NCI-H187 (cell line): ENCODE measurements at regions not wholly inside any gene's neighbourhood (a gene's known extent, or its start where the extent isn't known, plus 50 kb on each side); places are given as distances from the start of the nearest gene placed in this dataset.

Source experiments
- DNase-seq, 2 experiments: peaks; one replicate each; lab custom pipeline; 2025; lab: John Stamatoyannopoulos, UW

DNA sequence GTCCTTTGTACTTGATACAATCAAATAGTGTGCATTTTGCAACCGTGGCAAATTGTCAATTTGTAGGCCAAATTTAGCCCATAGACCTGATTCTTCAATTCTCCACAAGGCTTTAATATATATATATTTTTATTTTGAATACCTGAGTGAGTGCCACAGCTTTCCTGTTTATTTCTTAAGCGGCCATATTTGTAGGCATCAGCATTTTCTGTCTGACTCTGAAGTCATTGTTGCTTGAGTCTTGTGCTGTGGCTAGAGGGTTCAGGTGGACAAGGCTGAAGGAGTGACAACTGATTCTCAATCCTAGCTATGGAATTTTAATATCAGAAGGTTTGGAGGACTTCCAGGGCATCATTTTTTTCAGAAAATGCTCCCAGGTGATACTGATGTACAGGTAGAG, 75.6 kb upstream of the NAALADL2 start:
- DNase-seq = no peak

DNA sequence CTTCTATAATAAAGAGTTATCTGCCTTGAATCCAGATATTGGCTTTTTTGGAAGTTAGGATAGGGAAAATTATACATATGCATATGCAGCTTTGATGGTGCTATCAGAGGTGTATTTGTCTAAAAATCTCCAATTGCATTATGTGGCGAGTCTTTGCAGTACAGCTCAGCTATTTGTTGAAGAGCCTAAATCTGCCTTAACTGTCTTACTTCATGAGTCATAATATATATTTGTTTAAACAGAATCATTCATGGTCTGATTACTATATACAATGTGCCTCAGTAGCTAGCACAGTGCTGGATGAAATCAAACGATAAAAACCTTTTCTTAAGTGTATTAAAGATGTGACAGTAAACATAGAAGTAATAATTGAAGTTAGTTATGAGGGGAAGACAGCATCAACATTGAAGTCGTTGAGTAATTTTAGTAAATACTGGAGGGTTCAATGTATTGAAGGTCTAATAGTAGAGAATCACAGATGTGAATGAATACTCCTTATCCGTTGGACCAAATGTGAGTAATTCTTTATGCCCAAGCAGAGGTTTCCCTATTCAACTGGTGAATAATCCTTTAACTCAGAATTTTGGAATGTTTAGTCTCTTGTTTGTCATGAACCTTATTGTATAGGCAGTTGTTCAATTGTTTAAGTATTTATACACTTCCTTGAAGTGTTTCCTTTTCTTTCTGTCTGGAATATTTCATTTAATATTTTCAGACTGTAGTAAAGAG, 74.8 kb upstream of the NAALADL2 start:
- no peak for DNase-seq

DNA sequence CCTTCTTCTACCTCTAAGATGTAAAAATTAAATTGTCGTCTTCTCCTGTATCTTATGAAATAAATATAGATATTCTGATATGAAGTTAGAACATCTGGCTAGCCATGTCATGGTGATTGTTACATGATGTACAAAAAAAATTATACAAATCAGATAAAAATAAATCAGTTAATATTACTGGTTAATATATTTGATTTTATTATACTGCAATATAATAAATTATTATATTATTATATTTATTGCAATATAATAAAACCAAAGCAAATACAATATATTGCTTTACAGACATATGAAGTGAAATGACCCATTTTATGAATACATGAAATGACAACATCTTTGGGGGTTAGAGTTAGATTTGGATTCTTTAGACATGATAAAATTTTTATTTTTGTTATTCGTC, 72.3 kb upstream of the NAALADL2 start:
- DNase-seq = no peak

DNA sequence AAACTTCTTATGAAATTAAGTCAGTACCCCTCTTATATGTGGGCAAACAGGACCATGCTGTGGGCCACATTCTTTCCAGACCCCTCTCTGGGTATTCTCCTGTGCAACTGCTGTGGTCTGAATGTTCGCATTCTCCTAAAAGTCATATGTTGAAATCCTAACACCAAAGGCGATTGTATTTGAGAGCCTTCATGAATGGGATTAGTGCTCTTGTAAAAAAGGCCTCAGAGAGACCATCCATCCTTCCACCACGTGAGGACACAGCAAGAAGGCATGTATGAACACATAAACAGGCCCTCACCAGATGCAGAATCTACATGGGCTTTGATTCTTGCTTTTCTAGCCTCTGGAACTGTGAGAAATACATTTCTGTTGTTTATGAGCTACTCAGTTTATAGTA, 68.0 kb upstream of the NAALADL2 start:
- no peak for DNase-seq

DNA sequence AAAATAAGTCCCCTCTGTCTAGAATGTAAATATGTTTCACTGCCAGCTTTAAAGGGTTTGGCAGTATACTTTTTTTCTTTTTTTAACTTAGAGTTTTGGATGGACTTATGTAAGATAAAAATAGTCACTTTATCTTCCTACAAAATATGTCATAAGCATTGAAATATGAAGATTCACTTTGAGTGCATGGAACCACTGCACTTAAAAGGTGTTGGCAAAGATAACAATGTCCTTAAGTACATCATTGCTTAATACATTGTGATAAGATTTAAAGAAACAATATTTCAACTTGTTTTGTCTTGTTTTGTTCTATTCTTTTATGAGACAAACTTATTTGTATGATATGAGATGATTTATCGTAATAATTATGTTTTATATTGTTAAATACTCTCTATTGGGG, 66.3 kb upstream of the NAALADL2 start:
- no peak for DNase-seq
